Limb (tissue), 2 donors: ENCODE measurements at regions not wholly inside any gene's neighbourhood (a gene's known extent, or its start where the extent isn't known, plus 50 kb on each side); places are given as distances from the start of the nearest gene placed in this dataset.

Source experiments
- DNase-seq, 2 donors: peaks; one replicate each; pipeline ENCODE4 v3.0.0-alpha.2; 2016; ENCODE audit errors: extremely low spot score in 2 of 2

- no peak for DNase-seq
Observed at GRCh38 chr3:193847402-193847801, 254.4 kb downstream of the OPA1 start.

- DNase-seq: no peak
Observed at GRCh38 chr3:193848547-193848946, 255.5 kb downstream of the OPA1 start.

GRCh38 chr3:193850084-193850619 lies 257.1 kb downstream of the OPA1 start:
- no peak for DNase-seq

DNA sequence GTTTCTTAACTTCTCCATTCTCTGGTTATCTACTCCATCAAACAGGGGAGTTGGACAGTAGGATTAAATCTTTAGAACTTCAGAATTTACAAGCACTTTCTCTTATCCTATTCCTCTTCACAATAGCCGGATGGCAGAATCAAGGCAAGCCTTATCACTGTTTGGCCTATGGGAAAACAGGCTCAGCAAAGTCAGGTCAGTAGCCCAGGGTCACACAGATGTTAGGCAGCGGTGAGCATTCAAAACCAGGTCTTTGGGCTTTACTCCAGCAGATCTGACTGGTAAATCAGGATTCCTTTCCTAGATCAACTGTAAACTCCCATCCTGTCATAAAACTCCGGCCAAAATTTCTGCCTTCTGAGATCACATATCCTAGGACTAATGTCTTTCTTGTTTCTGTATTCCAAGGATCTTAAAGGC lies 258.4 kb downstream of the OPA1 start:
- no peak for DNase-seq

- peak in 1 of 2 donors; percentile 40 for DNase-seq
Observed at GRCh38 chr3:193851941-193852674, 259.1 kb downstream of the OPA1 start.

GRCh38 chr3:193852901-193853300 lies 259.9 kb downstream of the OPA1 start:
- no peak for DNase-seq

DNA sequence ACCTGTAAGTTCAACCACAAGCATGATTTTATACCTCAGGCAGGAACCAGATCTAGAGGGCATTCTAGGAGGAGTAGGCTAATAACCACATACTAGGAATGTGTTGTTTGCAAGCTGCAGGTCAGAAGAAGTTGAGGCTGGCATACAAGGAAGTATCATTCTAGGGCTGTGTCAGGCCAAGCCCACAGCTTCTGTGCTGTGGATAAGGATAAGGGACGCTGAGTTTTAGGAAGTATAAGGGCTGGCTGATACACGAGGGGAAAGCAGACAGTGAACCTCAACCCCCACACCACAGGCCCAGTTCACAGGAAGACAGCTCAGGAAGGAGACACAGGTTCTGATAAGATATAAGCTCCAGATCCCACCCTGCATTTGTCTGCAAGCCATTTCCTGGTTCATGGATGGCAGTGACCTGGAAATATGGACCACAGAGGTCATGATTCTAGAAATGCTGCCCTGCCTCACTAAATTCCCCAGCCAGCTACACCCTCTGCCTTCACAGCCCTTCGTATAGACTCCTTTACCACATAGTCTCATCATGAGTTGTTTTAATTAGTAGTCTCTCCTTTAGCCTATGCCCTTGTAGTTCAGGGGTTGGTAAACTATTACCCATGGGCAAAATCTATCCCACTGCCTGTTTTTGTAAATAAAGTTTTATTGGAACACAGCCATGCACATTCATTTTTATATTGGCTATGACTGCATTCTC lies 260.7 kb downstream of the OPA1 start:
- DNase-seq: no peak

GRCh38 chr3:193857996-193858395 lies 265.0 kb downstream of the OPA1 start:
- no peak for DNase-seq

GRCh38 chr3:193859195-193859594 lies 266.2 kb downstream of the OPA1 start:
- no peak for DNase-seq

DNA sequence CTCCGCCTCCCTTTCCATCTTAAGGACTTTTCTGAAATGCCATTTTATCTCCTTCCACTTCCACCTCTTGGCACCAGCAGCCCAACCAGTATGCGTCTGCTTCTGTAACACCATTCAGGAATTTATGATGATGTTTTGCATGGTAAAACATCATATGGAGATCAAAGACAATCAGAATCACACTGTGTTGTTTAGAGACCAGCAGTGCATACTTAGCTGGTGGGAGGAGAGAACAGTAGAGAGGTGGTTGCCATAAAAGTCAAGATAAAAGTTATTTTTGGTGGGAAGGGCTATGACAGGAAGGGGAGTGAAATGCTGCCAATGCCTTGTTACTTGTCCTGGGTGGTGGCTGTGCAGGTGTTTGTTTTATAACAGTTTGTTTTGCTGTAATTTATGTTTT lies 268.0 kb downstream of the OPA1 start:
- no peak for DNase-seq

GRCh38 chr3:193862843-193863242 lies 269.8 kb downstream of the OPA1 start:
- no peak for DNase-seq

GRCh38 chr3:193863657-193864357 lies 270.8 kb downstream of the OPA1 start:
- DNase-seq: no peak

- no peak for DNase-seq
Observed at GRCh38 chr3:193865339-193865738, 270.6 kb upstream of the HES1 start.

GRCh38 chr3:193865896-193866480 lies 270.0 kb upstream of the HES1 start:
- DNase-seq: no peak

- DNase-seq: no peak
Observed at GRCh38 chr3:193868590-193868989, 267.4 kb upstream of the HES1 start.

DNA sequence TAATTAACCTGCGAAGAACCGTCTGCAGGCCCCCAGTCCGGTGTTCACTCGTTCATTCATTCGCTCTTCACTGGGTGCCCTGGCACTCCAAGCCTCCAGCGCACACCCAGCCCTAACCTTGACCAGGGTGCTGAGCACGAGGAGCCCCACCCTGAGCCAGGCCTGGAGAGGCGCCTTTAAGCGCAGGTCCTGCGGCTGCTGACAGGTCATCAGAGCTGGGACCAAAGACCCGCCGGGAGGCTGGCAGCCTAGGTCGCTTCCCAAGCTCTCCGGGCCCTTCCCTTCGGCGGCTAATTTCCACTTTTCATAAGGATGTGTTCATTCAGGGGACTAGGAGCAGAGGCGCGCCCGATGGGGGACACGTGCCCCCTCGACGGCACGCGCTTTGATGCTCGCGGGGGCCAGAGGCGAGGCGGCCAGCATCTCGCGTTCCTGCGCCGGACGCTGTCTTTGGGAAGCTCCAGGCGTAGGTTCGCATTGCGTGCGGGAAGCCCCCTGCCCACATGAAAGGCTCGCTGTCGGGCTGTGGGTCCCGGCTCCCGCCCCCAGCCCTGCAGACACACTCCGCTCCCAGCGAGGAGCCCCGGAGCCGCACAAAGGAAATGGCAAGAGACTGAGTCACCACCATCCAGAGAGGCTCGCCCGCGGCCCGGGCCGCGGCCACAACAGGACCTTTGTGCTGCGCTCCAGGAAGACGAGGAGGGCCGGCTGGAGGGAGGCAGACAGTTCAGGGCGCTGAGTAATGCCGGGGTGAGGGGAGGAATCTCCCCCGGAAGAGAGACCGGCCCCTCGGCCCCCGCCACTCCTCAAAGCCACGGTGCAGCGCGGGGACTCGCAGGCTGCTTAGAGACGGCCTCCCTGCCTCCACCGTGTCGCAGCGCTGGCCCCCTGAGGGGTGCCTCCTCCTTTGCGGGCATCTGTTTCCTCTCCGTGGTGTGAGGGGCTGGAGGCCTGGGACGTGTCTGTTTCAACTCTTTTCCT lies 266.4 kb upstream of the HES1 start:
- peak in 1 of 2 donors; percentile 65 for DNase-seq

DNA sequence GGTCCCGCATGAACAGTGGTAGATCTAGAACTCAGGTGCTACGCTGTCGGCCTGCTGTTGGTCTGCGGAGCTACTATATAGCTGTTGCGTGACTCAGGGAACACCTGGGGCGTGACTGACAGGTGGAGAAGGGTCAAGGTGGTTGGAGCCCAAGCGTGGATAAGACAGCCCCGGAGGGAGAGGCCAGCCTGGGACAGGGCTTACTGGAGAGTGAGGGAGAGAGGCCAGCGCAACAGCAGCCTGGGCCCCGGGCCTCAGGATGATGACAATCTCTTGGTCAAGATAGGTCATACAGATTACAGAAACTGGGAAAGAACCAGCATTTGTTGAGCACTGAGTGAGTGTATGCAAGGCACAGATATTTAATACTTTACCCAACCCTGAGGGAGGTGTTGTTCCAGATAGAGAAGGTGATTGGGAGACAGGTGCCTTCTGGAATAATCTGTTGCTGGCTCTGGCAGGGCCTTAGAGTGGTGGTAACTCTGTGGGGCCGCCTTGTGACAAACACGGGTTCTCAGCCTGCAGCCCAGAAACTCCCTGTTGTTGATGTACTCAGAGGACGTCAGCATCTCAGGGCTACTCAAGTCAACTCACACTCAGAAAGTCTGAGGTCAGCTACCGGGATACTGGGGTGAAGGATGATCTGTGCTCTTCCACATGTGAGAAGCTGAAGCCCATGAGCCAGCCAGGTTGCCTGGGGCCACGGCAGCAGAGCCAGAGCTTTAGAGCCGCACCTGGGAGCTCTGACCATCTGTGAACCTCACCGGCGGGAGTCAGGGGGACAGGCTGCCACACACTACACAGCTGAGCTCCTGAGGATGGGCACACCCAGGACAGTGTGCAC lies 265.4 kb upstream of the HES1 start:
- DNase-seq: no peak

DNA sequence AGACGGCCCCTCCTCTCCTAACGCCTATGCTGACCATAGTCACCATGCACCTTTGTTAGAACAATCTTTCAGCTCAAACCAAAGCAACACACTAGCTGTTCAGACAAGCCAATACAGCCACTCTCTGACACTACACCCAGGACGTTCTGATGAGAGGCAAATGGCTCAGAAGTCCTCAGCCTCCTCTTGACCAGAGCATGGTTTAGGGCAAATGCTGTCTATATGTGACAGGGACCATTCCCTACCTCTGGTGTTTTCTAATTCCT lies 264.8 kb upstream of the HES1 start:
- no peak for DNase-seq

GRCh38 chr3:193872265-193872753 lies 263.6 kb upstream of the HES1 start:
- no peak for DNase-seq
